ENCODE measurements at regions not wholly inside any gene's neighbourhood (a gene's known extent, or its start where the extent isn't known, plus 50 kb on each side); places are given as distances from the start of the nearest gene placed in this dataset.

DNA sequence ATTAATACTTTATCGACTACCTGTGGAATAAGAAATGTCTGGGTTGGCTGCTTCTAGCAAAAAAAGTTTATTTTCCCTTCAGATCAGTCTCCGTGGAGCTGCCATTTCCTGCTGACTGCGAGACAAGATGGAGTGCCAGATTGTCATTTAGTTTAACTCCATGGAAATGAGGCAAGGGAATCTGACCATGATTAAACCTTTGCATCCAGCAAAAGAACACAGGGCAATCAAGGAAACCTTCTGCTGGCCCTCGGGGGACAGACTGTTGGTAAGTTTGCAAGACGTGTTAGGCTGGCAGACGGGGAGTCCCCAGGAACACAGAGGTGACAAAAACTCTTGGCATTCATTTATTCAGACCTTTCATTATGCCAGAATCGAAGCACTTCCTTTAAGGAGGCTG, 52.2 kb upstream of the SPACA1 start:
- peaks cover 2% of the 10 kb centered on the region for H3K36me3 Mint-ChIP-seq (ENCODE audit: insufficient read depth)
- H3K9me3 Mint-ChIP-seq, result no peaks in the 10 kb centered on the region
- ATAC-seq (replicated peaks; ENCODE audit: extremely low read depth, poor library complexity, severe bottlenecking) (no peak), DNase-seq (ENCODE audit: low spot score in 2 of 2) (no peak)
- H3K4me1 Mint-ChIP-seq, result no peaks in the 10 kb centered on the region
- no peak overlapping the region for H3K4me3 Mint-ChIP-seq
- no peak overlapping the region for H3K27ac Mint-ChIP-seq (ENCODE audit: low read depth)
- peaks cover 54% of the 10 kb centered on the region for H3K27me3 Mint-ChIP-seq

DNA sequence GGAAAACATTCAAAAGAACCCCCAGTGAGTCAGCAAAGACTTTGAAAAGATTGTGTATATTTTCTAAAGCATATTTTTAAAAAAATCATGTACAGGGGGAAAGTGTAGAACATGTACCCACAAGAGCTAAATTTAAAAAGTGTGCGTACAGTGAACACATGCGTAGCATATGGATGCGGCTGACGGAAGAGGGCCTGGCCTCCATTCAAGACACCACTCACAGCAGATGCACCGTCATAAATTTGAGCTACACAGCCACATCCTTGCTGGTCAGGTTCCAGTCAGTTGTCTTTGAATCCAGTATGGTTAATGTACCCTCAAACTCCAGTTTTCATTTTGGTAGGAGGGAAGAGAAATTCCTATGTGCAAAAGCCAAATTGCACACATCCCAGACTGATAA, 54.3 kb upstream of the SPACA1 start:
- peaks cover 46% of the 10 kb centered on the region for H3K27me3 Mint-ChIP-seq
- H3K4me1 Mint-ChIP-seq, result no peaks in the 10 kb centered on the region
- DNase-seq (ENCODE audit: low spot score in 2 of 2), result no peak
- no peak overlapping the region for H3K27ac Mint-ChIP-seq (ENCODE audit: low read depth)
- no peaks in the 10 kb centered on the region for H3K9me3 Mint-ChIP-seq
- no peak for ATAC-seq (replicated peaks; ENCODE audit: extremely low read depth, poor library complexity, severe bottlenecking)
- H3K4me3 Mint-ChIP-seq, result no peak overlapping the region
- peaks cover 2% of the 10 kb centered on the region for H3K36me3 Mint-ChIP-seq (ENCODE audit: insufficient read depth)

DNA sequence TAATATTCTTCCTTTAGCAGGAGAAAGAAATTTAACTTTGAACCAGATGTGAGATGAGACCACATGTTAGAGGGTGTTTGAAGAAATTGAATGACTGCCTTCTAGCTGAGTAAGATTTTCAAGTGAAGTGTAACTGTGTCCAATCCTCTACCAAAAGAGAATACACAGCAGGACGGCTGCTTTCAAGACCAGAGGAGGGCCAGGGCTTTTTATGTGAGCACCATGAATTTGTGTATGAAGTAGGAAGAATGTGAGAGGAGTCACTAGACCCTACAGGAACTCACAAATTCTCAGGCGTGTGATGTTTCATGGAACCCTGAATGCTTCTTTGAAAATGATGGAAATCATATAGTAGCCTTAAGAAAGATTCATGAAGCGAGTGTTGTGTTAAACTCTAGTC, 56.8 kb upstream of the SPACA1 start:
- Mint-ChIP-seq H3K27ac (ENCODE audit: low read depth) (no peak overlapping the region), H3K4me3 (no peak overlapping the region), H3K4me1 (no peaks in the 10 kb centered on the region)

DNA sequence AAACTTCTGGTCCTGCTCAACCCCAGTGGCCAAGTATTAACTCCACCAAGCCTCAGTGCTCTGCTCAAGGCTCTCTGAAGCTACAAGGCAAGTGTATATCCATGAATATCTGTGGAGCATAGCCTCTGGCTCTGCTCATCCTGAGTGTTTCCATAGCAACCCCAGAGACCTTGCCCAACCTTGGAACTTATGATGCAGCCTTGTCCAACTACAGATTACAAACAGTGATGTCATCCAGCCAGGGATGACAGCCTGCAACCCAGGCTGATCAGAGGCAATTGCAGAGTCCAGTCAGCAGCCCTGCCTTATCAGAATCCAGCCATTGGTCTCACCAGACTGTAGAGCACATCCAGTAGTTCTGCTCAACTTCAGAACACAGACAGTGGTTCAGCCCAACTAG, 65.5 kb upstream of the SPACA1 start:
- no peak overlapping the region for H3K27ac Mint-ChIP-seq (ENCODE audit: low read depth)
- peaks cover 2% of the 10 kb centered on the region for H3K36me3 Mint-ChIP-seq (ENCODE audit: insufficient read depth)
- no peak overlapping the region for H3K4me3 Mint-ChIP-seq
- DNase-seq (ENCODE audit: low spot score in 2 of 2), result no peak
- peaks cover 73% of the 10 kb centered on the region for H3K27me3 Mint-ChIP-seq
- H3K4me1 Mint-ChIP-seq, result no peaks in the 10 kb centered on the region
- no peaks in the 10 kb centered on the region for H3K9me3 Mint-ChIP-seq
- no peak for ATAC-seq (replicated peaks; ENCODE audit: extremely low read depth, poor library complexity, severe bottlenecking)

More for the DNA sequence above, 56.8 kb upstream of the SPACA1 start:
- H3K36me3 Mint-ChIP-seq (ENCODE audit: insufficient read depth), result peaks cover 2% of the 10 kb centered on the region
- no peak for DNase-seq (ENCODE audit: low spot score in 2 of 2)
- ATAC-seq (replicated peaks; ENCODE audit: extremely low read depth, poor library complexity, severe bottlenecking), result no peak
- peaks cover 40% of the 10 kb centered on the region for H3K27me3 Mint-ChIP-seq
- no peaks in the 10 kb centered on the region for H3K9me3 Mint-ChIP-seq

DNA sequence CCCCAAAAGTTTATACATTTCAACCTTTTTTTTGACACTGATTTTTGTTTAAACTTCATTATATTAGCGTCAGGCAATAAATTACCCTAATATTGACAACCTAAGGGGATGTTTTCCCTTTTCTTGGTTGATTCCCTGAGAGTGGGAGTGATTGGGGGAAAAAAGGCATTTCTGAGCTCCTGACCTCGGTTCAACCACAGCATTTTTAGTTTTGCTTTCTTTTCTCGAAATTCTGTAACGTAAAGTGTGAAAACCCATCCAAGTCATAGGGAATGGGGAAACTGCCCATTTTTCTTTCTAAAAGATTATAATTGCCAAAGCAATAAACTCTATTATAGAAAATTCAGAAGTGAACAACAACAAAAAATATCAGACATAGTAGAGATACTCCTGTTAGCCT, 67.9 kb upstream of the SPACA1 start:
- H3K4me1 Mint-ChIP-seq, result no peaks in the 10 kb centered on the region
- no peak overlapping the region for H3K27ac Mint-ChIP-seq (ENCODE audit: low read depth)
- peaks cover 88% of the 10 kb centered on the region for H3K27me3 Mint-ChIP-seq
- no peaks in the 10 kb centered on the region for H3K9me3 Mint-ChIP-seq
- DNase-seq (ENCODE audit: low spot score in 2 of 2) (no peak), ATAC-seq (replicated peaks; ENCODE audit: extremely low read depth, poor library complexity, severe bottlenecking) (no peak)
- no peak overlapping the region for H3K4me3 Mint-ChIP-seq
- H3K36me3 Mint-ChIP-seq (ENCODE audit: insufficient read depth), result peaks cover 2% of the 10 kb centered on the region

DNA sequence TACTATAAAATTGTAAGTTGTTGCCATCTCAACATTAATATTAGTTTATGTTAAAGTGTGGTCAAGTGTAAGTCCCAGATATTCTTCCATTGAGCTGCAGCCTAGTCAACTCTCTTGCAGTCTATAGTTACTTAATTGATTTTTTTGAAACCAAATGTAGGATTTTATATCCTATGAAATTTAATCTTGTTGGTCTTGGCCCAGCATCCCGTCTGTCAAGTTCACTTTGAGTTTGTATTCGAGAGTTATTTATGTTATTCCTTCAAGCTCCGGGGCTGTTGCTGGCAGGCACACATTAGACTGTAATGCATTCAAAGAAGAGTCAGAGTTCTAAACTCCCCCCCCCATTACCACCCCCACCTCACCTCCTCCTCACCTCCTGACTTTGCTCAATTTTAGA, 71.0 kb upstream of the SPACA1 start:
- no peaks in the 10 kb centered on the region for H3K9me3 Mint-ChIP-seq
- peaks cover 62% of the 10 kb centered on the region for H3K27me3 Mint-ChIP-seq
- no peak overlapping the region for H3K27ac Mint-ChIP-seq (ENCODE audit: low read depth)
- no peak overlapping the region for H3K4me3 Mint-ChIP-seq
- peaks cover 2% of the 10 kb centered on the region for H3K36me3 Mint-ChIP-seq (ENCODE audit: insufficient read depth)
- H3K4me1 Mint-ChIP-seq, result no peaks in the 10 kb centered on the region
- no peak for DNase-seq (ENCODE audit: low spot score in 2 of 2)
- ATAC-seq (replicated peaks; ENCODE audit: extremely low read depth, poor library complexity, severe bottlenecking), result no peak

DNA sequence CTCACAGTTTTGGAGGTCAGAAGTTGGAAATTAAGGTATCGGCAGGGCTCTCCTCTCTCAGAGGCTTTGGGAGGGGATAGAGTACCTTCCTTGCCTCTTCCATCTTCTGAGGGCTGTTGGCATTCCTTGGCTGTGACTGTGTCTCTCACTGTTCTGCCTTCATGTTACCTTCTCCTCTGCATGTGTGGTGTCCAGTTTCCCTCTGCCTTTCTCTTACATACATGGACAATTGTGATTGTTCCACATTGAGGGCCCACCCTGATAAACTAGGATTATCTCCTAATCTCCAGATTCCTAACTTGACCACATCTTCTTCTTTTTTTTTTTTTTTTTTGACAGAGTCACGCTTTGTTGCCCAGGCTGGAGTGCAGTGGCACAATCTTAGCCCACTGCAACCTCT, 72.1 kb upstream of the SPACA1 start:
- Mint-ChIP-seq H3K27ac (ENCODE audit: low read depth) (no peak overlapping the region), H3K9me3 (no peaks in the 10 kb centered on the region), H3K4me3 (no peak overlapping the region), H3K27me3 (peaks cover 53% of the 10 kb centered on the region), H3K36me3 (ENCODE audit: insufficient read depth) (peaks cover 2% of the 10 kb centered on the region), H3K4me1 (no peaks in the 10 kb centered on the region)
- DNase-seq (ENCODE audit: low spot score in 2 of 2), result no peak
- ATAC-seq (replicated peaks; ENCODE audit: extremely low read depth, poor library complexity, severe bottlenecking), result no peak

DNA sequence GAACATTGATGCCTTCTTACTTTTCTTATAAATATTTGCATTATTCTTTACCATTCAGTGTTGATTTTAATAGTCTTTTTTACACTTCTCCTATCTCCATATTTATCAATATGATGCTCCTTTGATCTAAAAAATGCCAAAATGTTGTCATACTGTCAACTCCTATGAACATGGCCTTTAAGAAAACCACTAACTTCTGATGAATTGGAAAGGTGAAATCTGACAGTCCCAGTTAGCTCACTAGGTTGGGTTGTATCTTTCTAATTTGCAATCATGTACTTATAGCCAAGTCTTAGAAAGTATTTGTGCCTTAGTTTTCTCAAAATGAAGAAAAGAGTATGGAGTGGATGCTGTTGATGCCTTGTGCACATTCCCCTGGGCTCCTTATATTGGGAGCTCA, 75.4 kb upstream of the SPACA1 start:
- Mint-ChIP-seq H3K4me3 (no peak overlapping the region), H3K27me3 (peaks cover 26% of the 10 kb centered on the region), H3K27ac (ENCODE audit: low read depth) (no peak overlapping the region), H3K4me1 (no peaks in the 10 kb centered on the region), H3K9me3 (no peaks in the 10 kb centered on the region), H3K36me3 (ENCODE audit: insufficient read depth) (no peaks in the 10 kb centered on the region)
- ATAC-seq (replicated peaks; ENCODE audit: extremely low read depth, poor library complexity, severe bottlenecking), result no peak
- no peak for DNase-seq (ENCODE audit: low spot score in 2 of 2)

DNA sequence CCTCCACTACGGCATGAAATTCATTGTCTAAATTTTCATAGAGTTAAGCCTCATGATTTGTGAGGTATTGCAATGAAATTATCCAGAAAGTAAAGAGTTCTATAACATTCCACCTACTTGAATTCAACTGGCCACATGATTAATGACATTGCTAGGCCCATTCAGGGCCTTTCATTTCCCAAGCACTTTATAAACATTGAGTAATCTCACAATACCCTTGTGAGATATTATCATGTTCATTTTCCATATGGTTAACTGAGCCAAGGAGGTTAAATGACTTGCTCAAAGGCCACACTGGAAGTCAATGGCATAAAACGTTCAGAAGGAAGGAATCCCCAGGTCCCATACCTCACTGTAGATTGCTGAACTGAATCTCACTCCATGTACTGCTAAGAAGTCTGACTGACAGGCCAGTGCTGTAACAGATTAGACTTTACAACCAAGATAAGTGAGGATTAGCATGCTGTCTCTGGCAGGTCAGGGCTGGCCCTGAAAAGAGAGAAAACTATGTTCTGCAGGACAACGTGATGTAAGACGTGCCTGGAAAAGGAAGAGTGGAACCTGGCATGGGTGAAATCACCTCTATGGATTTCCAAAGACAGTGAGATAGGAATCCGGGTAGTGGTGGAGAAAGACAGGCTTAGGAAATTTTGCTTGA, 75.9 kb upstream of the SPACA1 start:
- no peaks in the 10 kb centered on the region for H3K9me3 Mint-ChIP-seq
- H3K4me3 Mint-ChIP-seq, result no peak overlapping the region
- ATAC-seq (replicated peaks; ENCODE audit: extremely low read depth, poor library complexity, severe bottlenecking) (no peak), DNase-seq (ENCODE audit: low spot score in 2 of 2) (no peak)
- no peaks in the 10 kb centered on the region for H3K36me3 Mint-ChIP-seq (ENCODE audit: insufficient read depth)
- H3K4me1 Mint-ChIP-seq, result no peaks in the 10 kb centered on the region
- H3K27me3 Mint-ChIP-seq, result peaks cover 21% of the 10 kb centered on the region
- no peak overlapping the region for H3K27ac Mint-ChIP-seq (ENCODE audit: low read depth)

DNA sequence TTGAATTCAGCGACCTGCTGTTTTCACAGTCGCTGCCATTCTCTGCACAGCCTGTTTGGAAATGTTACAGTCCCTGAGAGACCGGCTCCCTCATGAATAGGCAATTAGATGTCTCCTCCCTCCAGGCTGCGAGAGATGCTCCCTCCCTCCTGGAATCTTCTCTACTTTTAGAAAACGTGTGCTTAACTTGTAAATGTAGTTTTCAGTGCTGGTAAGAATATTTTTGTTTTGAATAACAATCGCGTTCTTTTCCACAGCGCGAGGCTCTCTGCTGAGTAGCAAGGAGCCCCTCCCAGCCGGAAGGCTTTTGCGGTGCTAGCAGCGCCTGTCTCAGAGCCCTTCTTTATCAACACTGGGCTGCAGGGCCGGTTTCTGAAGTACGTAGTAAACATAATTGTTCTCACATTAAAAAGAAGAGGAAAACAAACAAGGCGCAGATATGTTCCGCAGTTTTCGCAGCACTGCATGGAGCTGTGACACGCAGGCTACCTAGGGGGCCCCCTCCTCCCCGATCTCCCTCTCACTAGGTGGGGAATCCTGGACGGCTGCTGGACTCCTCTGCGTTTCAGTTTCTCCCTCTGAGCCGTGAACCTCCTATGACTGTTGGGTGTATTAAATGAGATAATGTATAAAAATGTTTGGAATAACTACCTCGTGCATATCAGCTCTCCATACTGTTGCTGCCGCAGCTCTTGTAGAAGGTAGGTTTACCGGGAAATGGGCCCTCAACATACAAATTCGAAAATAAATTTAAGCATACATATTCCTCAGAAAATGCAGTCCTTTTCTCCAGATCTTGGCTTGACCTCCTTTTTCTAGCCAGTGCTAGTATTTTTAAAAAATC, 79.0 kb upstream of the SPACA1 start:
- H3K4me3 Mint-ChIP-seq, result no peak overlapping the region
- peaks cover 16% of the 10 kb centered on the region for H3K27me3 Mint-ChIP-seq
- H3K9me3 Mint-ChIP-seq, result no peaks in the 10 kb centered on the region
- H3K4me1 Mint-ChIP-seq, result no peaks in the 10 kb centered on the region
- DNase-seq (ENCODE audit: low spot score in 2 of 2) (no peak), ATAC-seq (replicated peaks; ENCODE audit: extremely low read depth, poor library complexity, severe bottlenecking) (peak; percentile 46)
- no peaks in the 10 kb centered on the region for H3K36me3 Mint-ChIP-seq (ENCODE audit: insufficient read depth)
- H3K27ac Mint-ChIP-seq (ENCODE audit: low read depth), result no peak overlapping the region

DNA sequence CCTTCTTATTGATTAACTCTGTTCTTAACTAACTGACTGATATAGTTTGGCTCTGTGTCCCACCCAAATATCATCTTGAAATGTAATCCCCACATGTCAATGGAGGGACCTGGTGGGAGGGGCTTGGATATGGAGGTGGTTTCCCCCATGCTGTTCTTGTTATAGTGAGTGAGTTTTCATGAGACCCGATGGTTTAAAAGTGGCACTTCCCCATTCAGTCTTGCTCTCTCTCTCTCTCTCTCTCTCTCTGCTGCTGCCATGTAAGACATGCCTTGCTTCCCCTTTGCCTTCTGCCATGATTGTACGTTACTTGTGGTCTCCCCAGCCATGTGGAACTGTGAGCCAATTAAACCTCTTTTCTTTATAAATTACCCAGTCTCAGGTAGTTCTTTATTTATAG, 81.8 kb upstream of the SPACA1 start:
- Mint-ChIP-seq H3K9me3 (no peaks in the 10 kb centered on the region), H3K4me3 (no peak overlapping the region), H3K4me1 (no peaks in the 10 kb centered on the region), H3K27ac (ENCODE audit: low read depth) (no peak overlapping the region), H3K36me3 (ENCODE audit: insufficient read depth) (no peaks in the 10 kb centered on the region), H3K27me3 (peaks cover 35% of the 10 kb centered on the region)
- no peak for DNase-seq (ENCODE audit: low spot score in 2 of 2)
- ATAC-seq (replicated peaks; ENCODE audit: extremely low read depth, poor library complexity, severe bottlenecking), result no peak

DNA sequence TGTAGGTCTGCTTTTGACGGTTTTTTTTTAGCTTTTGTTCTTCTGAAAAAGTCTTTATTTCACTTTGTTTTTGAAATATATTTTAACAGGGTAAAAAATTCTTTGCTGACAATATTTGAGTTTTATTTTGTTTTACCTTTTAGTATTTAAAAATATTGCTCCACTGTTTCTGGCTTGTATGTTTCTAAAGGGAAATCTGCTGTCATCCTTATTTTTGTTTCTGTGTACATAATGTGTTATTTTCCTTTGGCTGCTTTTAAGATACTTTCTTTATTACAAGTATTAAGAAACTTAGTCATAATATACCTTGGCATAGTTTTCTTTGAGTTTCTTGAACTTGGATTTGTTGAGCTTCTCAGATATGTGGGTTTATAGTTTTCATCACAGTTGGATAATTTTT, 88.6 kb upstream of the SPACA1 start:
- H3K9me3 Mint-ChIP-seq, result no peaks in the 10 kb centered on the region
- no peak for ATAC-seq (replicated peaks; ENCODE audit: extremely low read depth, poor library complexity, severe bottlenecking)
- no peaks in the 10 kb centered on the region for H3K36me3 Mint-ChIP-seq (ENCODE audit: insufficient read depth)
- no peak overlapping the region for H3K4me3 Mint-ChIP-seq
- no peak for DNase-seq (ENCODE audit: low spot score in 2 of 2)
- no peak overlapping the region for H3K27ac Mint-ChIP-seq (ENCODE audit: low read depth)
- H3K27me3 Mint-ChIP-seq, result peaks cover 60% of the 10 kb centered on the region
- no peaks in the 10 kb centered on the region for H3K4me1 Mint-ChIP-seq

DNA sequence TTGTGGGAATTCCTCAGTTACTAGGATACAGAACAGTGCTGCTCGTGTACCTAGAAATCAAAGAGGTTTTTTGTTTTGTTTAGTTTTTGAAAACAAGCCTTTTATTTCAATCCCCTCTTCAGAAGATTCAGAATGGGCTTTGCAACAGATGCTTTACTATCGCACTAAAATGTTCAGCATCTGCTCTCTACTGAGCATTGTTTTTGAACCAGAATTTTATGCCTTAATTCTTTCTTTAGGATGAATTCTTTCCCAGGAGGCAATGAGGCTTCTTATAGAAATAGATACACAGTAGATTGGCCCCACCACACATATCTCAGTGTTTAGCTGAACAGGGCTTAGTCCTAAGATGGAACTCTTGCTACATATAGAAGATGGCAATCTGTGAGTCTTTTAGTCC, 95.9 kb upstream of the SPACA1 start:
- Mint-ChIP-seq H3K9me3 (no peaks in the 10 kb centered on the region), H3K27me3 (peaks cover 18% of the 10 kb centered on the region), H3K36me3 (ENCODE audit: insufficient read depth) (peaks cover 3% of the 10 kb centered on the region), H3K4me3 (no peak overlapping the region), H3K27ac (ENCODE audit: low read depth) (no peak overlapping the region), H3K4me1 (no peaks in the 10 kb centered on the region)
- ATAC-seq (replicated peaks; ENCODE audit: extremely low read depth, poor library complexity, severe bottlenecking) (no peak), DNase-seq (ENCODE audit: low spot score in 2 of 2) (no peak)

Measured in central memory CD8-positive, alpha-beta T cell (primary cell).